ENCODE measurements at regions not wholly inside any gene's neighbourhood (a gene's known extent, or its start where the extent isn't known, plus 50 kb on each side); places are given as distances from the start of the nearest gene placed in this dataset.

GRCh38 chr4:177861551-177862094, 419.4 kb upstream of the AGA start:
- TF ChIP-seq CTCF (IDR thresholded peaks at IDR 0.05; ENCODE audit: insufficient read depth, low read length, poor library complexity, severe bottlenecking), result no peak
- DNase-seq (ENCODE audit: extremely low read depth, insufficient read length), result no peak
- Histone ChIP-seq H3K4me3 (replicated peaks; ENCODE audit: low read depth, low read length) (no peak overlapping the region), H3K36me3 (ENCODE audit: control insufficient read depth, insufficient read depth, low read length) (no peaks in the 10 kb centered on the region), H3K27me3 (replicated peaks; ENCODE audit: control insufficient read depth, insufficient read depth, low read length) (no peaks in the 10 kb centered on the region)

- Histone ChIP-seq H3K36me3 (ENCODE audit: control insufficient read depth, insufficient read depth, low read length) (no peaks in the 10 kb centered on the region), H3K4me3 (replicated peaks; ENCODE audit: low read depth, low read length) (no peak overlapping the region), H3K27me3 (replicated peaks; ENCODE audit: control insufficient read depth, insufficient read depth, low read length) (no peaks in the 10 kb centered on the region)
- DNase-seq (ENCODE audit: extremely low read depth, insufficient read length), result no peak
- no peak for TF ChIP-seq CTCF (IDR thresholded peaks at IDR 0.05; ENCODE audit: insufficient read depth, low read length, poor library complexity, severe bottlenecking)
Observed at GRCh38 chr4:177862541-177863176, 420.4 kb upstream of the AGA start.

GRCh38 chr4:177879851-177880250, 437.6 kb upstream of the AGA start:
- DNase-seq (ENCODE audit: extremely low read depth, insufficient read length), result no peak
- no peak for TF ChIP-seq CTCF (IDR thresholded peaks at IDR 0.05; ENCODE audit: insufficient read depth, low read length, poor library complexity, severe bottlenecking)
- Histone ChIP-seq H3K27me3 (replicated peaks; ENCODE audit: control insufficient read depth, insufficient read depth, low read length) (no peaks in the 10 kb centered on the region), H3K36me3 (ENCODE audit: control insufficient read depth, insufficient read depth, low read length) (no peaks in the 10 kb centered on the region), H3K4me3 (replicated peaks; ENCODE audit: low read depth, low read length) (no peak overlapping the region)

GRCh38 chr4:177895136-177895535, 452.9 kb upstream of the AGA start:
- no peak for DNase-seq (ENCODE audit: extremely low read depth, insufficient read length)
- no peak for TF ChIP-seq CTCF (IDR thresholded peaks at IDR 0.05; ENCODE audit: insufficient read depth, low read length, poor library complexity, severe bottlenecking)
- H3K36me3 ChIP-seq (ENCODE audit: control insufficient read depth, insufficient read depth, low read length), result no peaks in the 10 kb centered on the region
- no peak overlapping the region for H3K4me3 ChIP-seq (replicated peaks; ENCODE audit: low read depth, low read length)
- H3K27me3 ChIP-seq (replicated peaks; ENCODE audit: control insufficient read depth, insufficient read depth, low read length), result no peaks in the 10 kb centered on the region

- no peak for TF ChIP-seq CTCF (IDR thresholded peaks at IDR 0.05; ENCODE audit: insufficient read depth, low read length, poor library complexity, severe bottlenecking)
- H3K36me3 ChIP-seq (ENCODE audit: control insufficient read depth, insufficient read depth, low read length), result no peaks in the 10 kb centered on the region
- DNase-seq (ENCODE audit: extremely low read depth, insufficient read length), result no peak
Observed at GRCh38 chr4:177901786-177902185, 459.5 kb upstream of the AGA start.

GRCh38 chr4:177902386-177902785, 460.1 kb upstream of the AGA start:
- no peaks in the 10 kb centered on the region for H3K36me3 ChIP-seq (ENCODE audit: control insufficient read depth, insufficient read depth, low read length)
- no peak for TF ChIP-seq CTCF (IDR thresholded peaks at IDR 0.05; ENCODE audit: insufficient read depth, low read length, poor library complexity, severe bottlenecking)
- H3K27me3 ChIP-seq (replicated peaks; ENCODE audit: control insufficient read depth, insufficient read depth, low read length), result no peaks in the 10 kb centered on the region
- DNase-seq (ENCODE audit: extremely low read depth, insufficient read length), result no peak
- H3K4me3 ChIP-seq (replicated peaks; ENCODE audit: low read depth, low read length), result no peak overlapping the region

More at GRCh38 chr4:177901786-177902185, 459.5 kb upstream of the AGA start:
- no peak overlapping the region for H3K4me3 ChIP-seq (replicated peaks; ENCODE audit: low read depth, low read length)
- no peaks in the 10 kb centered on the region for H3K27me3 ChIP-seq (replicated peaks; ENCODE audit: control insufficient read depth, insufficient read depth, low read length)
